Endothelial cell of umbilical vein (primary cell): ENCODE measurements at regions not wholly inside any gene's neighbourhood (a gene's known extent, or its start where the extent isn't known, plus 50 kb on each side); places are given as distances from the start of the nearest gene placed in this dataset.

ENCODE experiments used
- BruUV-seq: library from RNA; stranded (reverse); fragments of 400-500 nt; replicated peaks from 2 replicates; lab custom pipeline; 2021; lab: Mats Ljungman, UMichigan
- CTCF ChIA-PET: fragments of 300-600, 350-600 bp; sonication (Branson Sonifier 250); formaldehyde crosslinking; loops from one replicate; lab custom pipeline; 2021; ENCODE audit warnings: antibody characterized with exemption, inconsistent platforms; lab: Charles Lee
- POLR2A ChIA-PET: fragments of 300-600, 350-600 bp; sonication (Branson Sonifier 250); formaldehyde crosslinking; loops from one replicate; lab custom pipeline; 2021; ENCODE audit warnings: antibody characterized with exemption, inconsistent platforms; lab: Charles Lee
- DNase-seq: peaks from one replicate; pipeline ENCODE4 v3.0.0-alpha.2; 2011; ENCODE audit warnings: low read depth, low spot score
- FAIRE-seq: peaks from 2 replicates; lab custom pipeline; 2011; peaks lifted over from hg19 to GRCh38; lab: Jason Lieb, UNC
- H2AFZ ChIP-seq: 2 replicates; pipeline ENCODE4 v1.6.0; 2012; ENCODE audit warnings: low read depth, low read length, control low read depth, inconsistent platforms
- H3K27ac ChIP-seq: 2 replicates; pipeline ENCODE4 v1.5.1; 2011; ENCODE audit warnings: low read depth, mild to moderate bottlenecking, control low read depth, low read length, moderate library complexity; ENCODE audit not compliant: insufficient read depth
- H3K27me3 ChIP-seq, 2 experiments: 2 replicates each; pipeline versions ENCODE4 v1.6.0 to v1.6.1; 2011; ENCODE audit warnings: low read length in 2 of 2, mixed read lengths in 1 of 2; ENCODE audit not compliant: control insufficient read depth in 2 of 2, insufficient read depth in 2 of 2
- H3K36me3 ChIP-seq, 2 experiments: 2 replicates in 1 of 2; 3 replicates in 1 of 2; pipeline ENCODE4 v1.5.1; 2011; ENCODE audit warnings: low read length in 2 of 2, mild to moderate bottlenecking in 1 of 2, moderate library complexity in 1 of 2; ENCODE audit not compliant: control insufficient read depth in 2 of 2, insufficient read depth in 2 of 2; ENCODE audit errors: extremely low read depth in 1 of 2
- H3K4me1 ChIP-seq: 3 replicates; pipeline ENCODE4 v1.5.1; 2011; ENCODE audit warnings: mild to moderate bottlenecking, low read length; ENCODE audit not compliant: control insufficient read depth, insufficient read depth; ENCODE audit errors: extremely low read depth
- H3K4me2 ChIP-seq: 2 replicates; pipeline ENCODE4 v1.6.1; 2011; ENCODE audit warnings: low read length, control low read depth, mixed read lengths; ENCODE audit not compliant: insufficient read depth
- H3K4me3 ChIP-seq, 3 experiments: fragments of 200-600 bp in 1 of 3; sonication (generic), shearing (Covaris generic) in 1 of 3; replicated peaks in 1 of 3; 2 replicates each; pipeline ENCODE4 v1.5.1; 2011 to 2016; ENCODE audit warnings: control low read depth in 3 of 3, low read length in 3 of 3, mild to moderate bottlenecking in 2 of 3, inconsistent platforms in 1 of 3, low read depth in 1 of 3, moderate library complexity in 1 of 3; ENCODE audit not compliant: insufficient read depth in 1 of 3
- H3K79me2 ChIP-seq: 2 replicates; pipeline ENCODE4 v1.6.0; 2012; ENCODE audit warnings: low read length, inconsistent platforms; ENCODE audit not compliant: control insufficient read depth, insufficient read depth
- H3K9ac ChIP-seq: replicated peaks from 2 replicates; pipeline ENCODE3; 2011; ENCODE audit warnings: low read length, control low read depth; ENCODE audit not compliant: insufficient read depth; ENCODE audit errors: extremely low read depth
- H3K9me1 ChIP-seq: replicated peaks from 3 replicates; pipeline ENCODE4 v1.6.0; 2011; ENCODE audit warnings: mild to moderate bottlenecking, low read length; ENCODE audit not compliant: control insufficient read depth, insufficient read depth; ENCODE audit errors: extremely low read depth
- H3K9me3 ChIP-seq: replicated peaks from 2 replicates; pipeline ENCODE4 v1.5.1; 2012; ENCODE audit warnings: low read length, inconsistent platforms; ENCODE audit not compliant: control insufficient read depth, insufficient read depth
- H4K20me1 ChIP-seq: replicated peaks from 2 replicates; pipeline ENCODE3; 2011; ENCODE audit warnings: mild to moderate bottlenecking, low read length; ENCODE audit not compliant: control insufficient read depth, insufficient read depth; ENCODE audit errors: extremely low read depth
- EZH2 ChIP-seq: IDR thresholded peaks from 2 replicates; pipeline ENCODE4 v1.6.1; 2012; ENCODE audit warnings: borderline replicate concordance, low read depth, mild to moderate bottlenecking, moderate library complexity, low read length, inconsistent platforms; ENCODE audit not compliant: severe bottlenecking
- FOS ChIP-seq: IDR thresholded peaks from 2 replicates; pipeline ENCODE4 v1.6.1; 2011; ENCODE audit warnings: mild to moderate bottlenecking, low read length, moderate library complexity, borderline replicate concordance; ENCODE audit not compliant: insufficient read depth
- GATA2 ChIP-seq: IDR thresholded peaks from 2 replicates; pipeline ENCODE4 v1.7.0; 2011; ENCODE audit warnings: low read depth, mild to moderate bottlenecking, moderate library complexity, mixed read lengths, low read length; ENCODE audit not compliant: insufficient read length, insufficient read depth
- JUN ChIP-seq: IDR thresholded peaks from 2 replicates; pipeline ENCODE4 v1.6.1; 2011; ENCODE audit warnings: borderline replicate concordance, low read depth; ENCODE audit not compliant: insufficient read length, insufficient read depth
- MYC ChIP-seq: IDR thresholded peaks from one replicate; pipeline ENCODE4 v1.6.1; 2011; ENCODE audit warnings: mild to moderate bottlenecking, low read depth, low read length
- POLR2A ChIP-seq: IDR thresholded peaks from 2 replicates; pipeline ENCODE4 v1.6.1; 2012; ENCODE audit warnings: low read depth, mild to moderate bottlenecking, control low read depth, low read length
- POLR2AphosphoS5 ChIP-seq: IDR thresholded peaks from 2 replicates; pipeline ENCODE4 v1.6.1; 2012; ENCODE audit warnings: low read depth, mild to moderate bottlenecking, control low read depth, low read length, moderate library complexity; ENCODE audit not compliant: insufficient read depth
- dilution Hi-C: fragments of 300-500 bp; cut with MboI; formaldehyde crosslinking; loops from one replicate; pipeline ENCODE4 v1.15.0; 2019; ENCODE audit warnings: low sequenced_read_pairs; ENCODE audit not compliant: extremely low pct_ligation_motif_present
- intact Hi-C: fragments of 100-400 bp; cut with micrococcal nuclease; formaldehyde crosslinking; loops from one replicate; pipeline ENCODE4 v1.10.0; 2022
- TF ChIP-seq, protein P1 (sequence below), 2 donors: IDR thresholded peaks; 1 replicate in 1 of 2; 2 replicates in 1 of 2; pipeline ENCODE4 v1.5.1; 2011; ENCODE audit warnings: low read length in 2 of 2, mild to moderate bottlenecking in 2 of 2, moderate library complexity in 2 of 2, control low read depth in 1 of 2, inconsistent platforms in 1 of 2, low read depth in 1 of 2; ENCODE audit not compliant: insufficient read depth in 1 of 2; ENCODE audit errors: extremely low read depth in 1 of 2
- TF ChIP-seq, protein P2 (sequence below): IDR thresholded peaks from 2 replicates; pipeline ENCODE4 v1.6.1; 2011; ENCODE audit not compliant: insufficient read depth, insufficient read length

- Histone ChIP-seq H3K27me3 (no peaks in the 10 kb centered on the region), H3K9ac (no peak overlapping the region), H3K36me3 (no peaks in the 10 kb centered on the region), H3K9me3 (no peaks in the 10 kb centered on the region), H3K4me1 (no peaks in the 10 kb centered on the region), H3K4me3 (no peak overlapping the region), H2AFZ (no peak overlapping the region), H3K9me1 (no peaks in the 10 kb centered on the region), H3K79me2 (no peaks in the 10 kb centered on the region), H3K27ac (no peak overlapping the region), H4K20me1 (no peaks in the 10 kb centered on the region), H3K4me2 (no peak overlapping the region)
- ChIA-PET POLR2A (no interaction called here), CTCF (no interaction called here)
- no peak for TF ChIP-seq MYC
- no peak for TF ChIP-seq POLR2AphosphoS5
- TF ChIP-seq, protein P1, sequence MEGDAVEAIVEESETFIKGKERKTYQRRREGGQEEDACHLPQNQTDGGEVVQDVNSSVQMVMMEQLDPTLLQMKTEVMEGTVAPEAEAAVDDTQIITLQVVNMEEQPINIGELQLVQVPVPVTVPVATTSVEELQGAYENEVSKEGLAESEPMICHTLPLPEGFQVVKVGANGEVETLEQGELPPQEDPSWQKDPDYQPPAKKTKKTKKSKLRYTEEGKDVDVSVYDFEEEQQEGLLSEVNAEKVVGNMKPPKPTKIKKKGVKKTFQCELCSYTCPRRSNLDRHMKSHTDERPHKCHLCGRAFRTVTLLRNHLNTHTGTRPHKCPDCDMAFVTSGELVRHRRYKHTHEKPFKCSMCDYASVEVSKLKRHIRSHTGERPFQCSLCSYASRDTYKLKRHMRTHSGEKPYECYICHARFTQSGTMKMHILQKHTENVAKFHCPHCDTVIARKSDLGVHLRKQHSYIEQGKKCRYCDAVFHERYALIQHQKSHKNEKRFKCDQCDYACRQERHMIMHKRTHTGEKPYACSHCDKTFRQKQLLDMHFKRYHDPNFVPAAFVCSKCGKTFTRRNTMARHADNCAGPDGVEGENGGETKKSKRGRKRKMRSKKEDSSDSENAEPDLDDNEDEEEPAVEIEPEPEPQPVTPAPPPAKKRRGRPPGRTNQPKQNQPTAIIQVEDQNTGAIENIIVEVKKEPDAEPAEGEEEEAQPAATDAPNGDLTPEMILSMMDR (IDR thresholded peaks at IDR 0.05; ENCODE audit: extremely low read depth in 1 of 2, insufficient read depth in 1 of 2, low read depth in 1 of 2, low read length in 2 of 2), result no peak
- no peak for TF ChIP-seq FOS
- no peak for TF ChIP-seq JUN
- no peak for TF ChIP-seq GATA2
- no peak for TF ChIP-seq POLR2A
- TF ChIP-seq EZH2, result no peak
- TF ChIP-seq, protein P2, sequence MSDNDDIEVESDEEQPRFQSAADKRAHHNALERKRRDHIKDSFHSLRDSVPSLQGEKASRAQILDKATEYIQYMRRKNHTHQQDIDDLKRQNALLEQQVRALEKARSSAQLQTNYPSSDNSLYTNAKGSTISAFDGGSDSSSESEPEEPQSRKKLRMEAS, result no peak
- BruUV-seq, result no TSS peak
- dilution Hi-C loops, result no loop called here
- intact Hi-C loops, result no loop called here
- FAIRE-seq, result no peak
- DNase-seq, result no peak
Measured at GRCh38 chr11:93049740-93050139, 80.3 kb downstream of the MTNR1B start.
